HG03469 (cell line): ENCODE measurements at regions not wholly inside any gene's neighbourhood (a gene's known extent, or its start where the extent isn't known, plus 50 kb on each side); places are given as distances from the start of the nearest gene placed in this dataset.
A peak's percentile ranks its signal among the peaks of the same experiment; 100 is the strongest.

Experiments
- ATAC-seq: cut with Tn5 transposase; IDR thresholded peaks from one replicate; pipeline ENCODE4 v1.9.1; 2021; ENCODE audit warnings: mild to moderate bottlenecking, moderate library complexity, moderate number of reproducible peaks; ENCODE audit not compliant: unreplicated experiment

DNA sequence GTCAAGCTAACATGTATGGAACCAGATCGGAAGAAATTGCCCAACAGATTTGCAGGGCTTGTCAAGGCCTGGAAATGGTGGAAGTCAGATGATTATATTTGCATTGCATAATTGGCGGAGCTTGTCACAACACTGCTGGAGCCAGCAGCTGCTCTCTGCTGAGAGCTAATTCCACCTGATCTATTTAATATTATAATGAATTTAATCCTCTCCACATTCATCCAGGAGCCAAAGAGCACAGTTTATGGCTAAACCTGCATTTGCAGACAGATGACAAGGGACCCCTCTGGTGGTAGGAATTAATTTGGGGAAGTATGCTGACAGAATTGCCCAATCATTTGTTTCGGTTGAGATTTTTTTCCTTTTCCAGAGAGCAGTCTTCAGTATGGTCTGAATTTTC, 730.2 kb downstream of the TUSC7 start:
- no peak for ATAC-seq

DNA sequence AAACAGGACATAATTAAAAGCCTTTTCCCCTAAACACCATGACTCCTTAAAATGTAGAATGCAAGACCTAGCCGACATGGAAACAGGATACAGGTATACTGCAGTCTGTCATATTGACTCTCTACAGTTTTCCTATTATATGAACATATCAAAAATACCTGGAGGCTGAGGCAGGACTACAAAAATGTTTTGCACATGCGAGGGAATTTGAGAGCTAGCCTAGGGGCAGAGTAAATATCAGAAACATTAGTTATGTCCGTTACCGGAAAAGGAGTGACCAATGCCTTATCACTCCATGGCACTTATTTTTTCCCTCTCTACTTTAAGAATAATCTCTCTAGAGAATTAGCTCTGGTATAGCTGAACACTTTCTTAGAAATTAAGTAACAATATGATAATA, 732.3 kb downstream of the TUSC7 start:
- ATAC-seq = no peak

DNA sequence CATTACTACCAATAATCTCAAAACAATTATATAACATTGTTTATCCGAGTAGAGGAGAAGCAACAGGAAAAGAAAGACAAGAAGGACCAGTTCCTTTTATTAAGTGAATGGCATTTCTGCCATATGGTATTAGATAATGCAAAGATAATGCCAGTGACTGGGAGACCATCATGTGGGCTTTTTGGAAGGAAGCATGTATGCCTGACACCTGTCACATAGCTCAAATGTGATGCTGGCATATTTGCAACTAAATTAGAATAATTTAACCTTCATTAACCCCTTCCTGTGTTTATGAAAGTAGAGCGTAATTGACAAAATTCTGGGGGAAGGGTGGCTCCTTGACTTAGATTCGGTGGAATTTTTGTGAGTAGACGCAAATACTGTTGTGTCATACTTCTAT, 733.0 kb downstream of the TUSC7 start:
- no peak for ATAC-seq

DNA sequence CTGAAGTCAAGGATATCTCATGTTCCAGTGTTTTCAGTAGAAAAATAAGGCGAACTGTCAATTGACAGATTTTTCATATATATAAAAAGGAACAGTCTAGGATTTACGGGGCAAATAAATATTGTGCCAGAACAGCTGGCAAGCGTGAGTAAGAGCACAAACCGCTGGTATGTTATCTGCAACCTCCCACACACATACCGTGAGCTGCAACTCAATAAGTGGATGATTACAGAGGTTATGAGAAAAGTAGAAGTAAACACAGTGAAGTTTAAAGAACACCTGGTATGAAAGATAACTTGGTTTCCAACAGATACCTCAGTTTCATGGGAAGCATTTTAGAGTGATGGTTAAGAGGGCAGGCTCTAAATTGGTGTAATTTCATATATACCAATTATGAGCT, 733.4 kb downstream of the TUSC7 start:
- ATAC-seq = no peak

DNA sequence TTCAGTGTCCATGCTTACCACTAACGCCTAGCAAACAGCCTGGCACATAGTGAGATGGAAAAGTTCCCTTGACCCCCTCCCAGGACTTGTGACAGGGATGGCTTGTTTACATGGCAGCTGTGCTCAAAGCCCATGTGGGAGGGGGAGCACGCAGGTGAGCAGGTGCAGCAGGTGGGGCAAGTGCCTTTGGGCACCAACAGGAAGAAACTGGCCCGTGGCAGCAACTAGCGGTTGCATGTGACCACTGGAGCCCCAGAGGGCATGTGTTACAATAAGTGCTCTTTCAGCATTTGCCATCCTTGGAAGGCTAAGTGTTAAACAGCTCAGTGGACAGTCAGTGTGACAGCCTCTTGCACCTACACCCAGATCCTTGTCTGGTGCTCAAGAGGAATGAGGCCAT, 734.6 kb downstream of the TUSC7 start:
- no peak for ATAC-seq

DNA sequence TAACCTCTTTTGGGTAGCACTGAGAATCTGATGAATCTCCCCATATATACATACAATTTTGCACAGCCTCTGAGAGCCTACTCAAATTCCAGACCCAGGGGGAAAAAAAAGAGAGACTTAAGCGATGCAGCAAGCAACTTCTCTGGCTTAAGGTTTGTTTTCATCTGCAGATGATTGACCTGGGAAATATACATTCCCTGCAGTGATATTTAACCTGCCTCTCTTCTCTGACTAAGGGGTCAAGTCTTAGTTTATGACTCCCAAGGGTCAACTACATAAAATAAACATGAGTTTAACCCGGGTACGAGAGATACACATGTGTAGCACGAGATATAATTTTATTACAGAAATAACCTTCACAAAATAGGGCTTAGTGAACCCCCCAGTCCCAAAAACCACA, 737.8 kb downstream of the TUSC7 start:
- no peak for ATAC-seq

DNA sequence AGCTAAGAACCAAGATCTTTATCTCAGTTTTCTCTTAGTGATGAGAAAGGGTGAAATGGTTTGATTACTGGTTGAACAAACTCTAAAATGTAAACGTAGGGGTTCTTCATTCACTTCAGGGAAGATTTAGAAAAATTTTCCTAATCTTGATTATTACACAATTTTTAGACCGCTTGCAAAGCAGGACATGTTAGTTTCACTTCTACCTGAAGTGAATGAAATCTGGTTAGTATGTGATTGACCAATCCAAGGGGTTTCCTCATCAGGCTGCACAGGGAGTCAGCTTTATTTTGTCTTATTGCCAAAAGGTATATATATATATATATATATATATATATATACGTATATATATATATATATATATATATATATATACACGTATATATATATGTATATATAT, 740.4 kb downstream of the TUSC7 start:
- ATAC-seq = no peak

DNA sequence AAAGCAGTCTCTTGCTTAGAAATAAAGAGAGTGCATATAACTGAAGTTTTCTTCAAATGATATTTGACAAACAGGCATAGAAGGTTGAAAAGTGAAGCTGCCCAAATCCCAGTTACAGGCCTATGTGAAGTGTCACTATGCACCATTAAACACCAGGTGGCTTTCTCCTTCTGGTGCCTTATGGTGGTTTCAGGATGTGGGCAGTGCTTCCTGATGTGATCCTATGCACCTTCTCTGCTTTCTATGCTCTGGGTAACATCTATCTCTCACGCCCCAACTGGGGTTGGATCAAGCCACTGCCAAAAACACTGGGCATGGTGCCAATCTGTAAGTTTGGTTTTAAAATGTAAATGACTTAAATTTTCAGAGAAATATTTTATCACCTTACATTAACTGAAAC, 744.7 kb downstream of the TUSC7 start:
- no peak for ATAC-seq

DNA sequence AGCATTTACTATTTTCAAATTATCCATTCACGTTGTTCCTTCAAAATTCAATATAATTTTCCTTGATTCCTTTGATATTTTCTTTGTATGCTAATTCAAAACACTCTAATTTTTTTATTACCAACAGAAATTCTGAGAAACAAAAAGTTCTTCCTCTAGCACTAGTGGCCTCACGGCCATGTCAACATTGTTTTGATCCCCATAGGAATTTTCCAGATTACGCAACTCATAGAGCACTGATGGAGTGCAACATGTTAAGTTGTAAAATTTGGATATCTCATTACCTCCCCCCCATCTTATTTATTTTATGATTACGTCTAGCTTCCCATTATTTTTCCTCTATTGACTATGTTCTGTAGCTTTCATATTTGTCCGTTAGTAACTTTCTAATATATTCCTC, 745.3 kb downstream of the TUSC7 start:
- ATAC-seq = no peak

DNA sequence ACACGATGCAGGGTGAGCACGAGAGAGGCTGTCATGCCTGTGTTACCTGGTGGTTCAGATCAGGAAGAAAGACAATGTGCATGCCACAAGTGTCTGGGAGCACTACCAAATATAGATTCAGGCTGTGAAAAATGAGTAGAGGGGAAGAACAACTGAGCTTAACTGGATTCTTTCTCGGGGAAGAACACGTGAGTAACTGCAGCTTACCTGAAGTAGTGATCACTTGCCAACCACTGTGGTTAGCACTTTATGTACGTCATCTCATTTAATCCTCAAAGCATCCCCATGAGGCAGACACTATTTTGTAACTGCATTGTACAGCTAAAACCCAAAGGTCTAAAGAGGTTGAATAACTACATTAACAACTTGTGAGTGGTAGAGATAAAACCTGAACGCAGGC, 746.2 kb downstream of the TUSC7 start:
- no peak for ATAC-seq

DNA sequence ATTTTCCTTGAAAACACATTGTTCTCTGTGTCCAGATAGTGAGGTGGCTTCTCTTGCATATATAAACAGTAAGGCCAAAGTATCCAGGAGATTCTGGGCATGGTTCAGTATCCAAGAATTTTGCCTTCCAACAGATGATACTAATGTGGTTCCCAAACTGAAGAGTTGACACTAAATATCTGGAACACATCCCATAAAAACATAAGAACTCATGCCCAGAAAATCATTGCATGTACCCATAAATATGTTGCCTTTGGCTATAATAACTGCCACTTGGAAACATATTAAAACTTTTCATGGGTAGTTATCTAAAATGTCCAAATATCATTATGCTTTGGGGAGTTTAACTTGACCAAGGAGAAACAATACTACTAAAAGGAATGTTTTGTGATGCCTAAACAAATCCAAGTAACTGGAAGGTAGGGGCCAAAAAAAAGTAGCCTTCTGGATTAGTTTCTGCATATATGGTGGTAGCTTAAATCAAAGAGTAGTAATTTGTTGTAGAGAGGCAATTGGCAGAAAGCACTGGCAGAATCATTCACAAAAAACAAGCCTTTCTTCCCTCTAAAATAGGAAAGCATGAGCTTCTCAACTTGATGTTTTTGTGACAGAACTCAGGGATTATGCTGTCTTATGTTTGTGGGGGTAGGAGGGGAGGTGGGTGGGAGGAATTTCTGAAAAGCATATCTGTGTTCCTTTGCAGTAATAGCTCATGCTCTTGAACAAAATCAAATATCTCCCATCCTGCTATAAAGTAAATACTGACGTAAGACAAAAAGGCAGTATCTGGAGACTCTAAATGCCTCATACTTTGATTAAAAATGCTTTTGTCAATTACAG, 753.9 kb downstream of the TUSC7 start:
- no peak for ATAC-seq

DNA sequence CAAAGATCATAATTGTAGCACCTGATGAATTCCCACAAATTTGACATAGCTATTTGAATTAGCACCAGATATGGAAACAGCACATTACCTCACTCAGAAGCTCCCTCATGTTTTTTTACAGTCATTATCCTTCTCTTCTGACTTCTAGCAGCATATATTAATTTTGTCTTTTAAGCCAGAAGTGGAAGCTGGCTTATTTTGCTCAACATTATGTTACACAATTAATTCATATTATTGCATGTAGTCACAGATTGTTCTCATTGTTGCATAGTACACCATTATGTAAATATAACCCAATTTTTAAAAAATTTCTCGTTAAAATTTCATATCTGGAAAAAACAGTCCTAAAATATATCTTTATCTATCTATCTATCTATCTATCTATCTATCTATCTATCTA, 762.3 kb downstream of the TUSC7 start:
- no peak for ATAC-seq

DNA sequence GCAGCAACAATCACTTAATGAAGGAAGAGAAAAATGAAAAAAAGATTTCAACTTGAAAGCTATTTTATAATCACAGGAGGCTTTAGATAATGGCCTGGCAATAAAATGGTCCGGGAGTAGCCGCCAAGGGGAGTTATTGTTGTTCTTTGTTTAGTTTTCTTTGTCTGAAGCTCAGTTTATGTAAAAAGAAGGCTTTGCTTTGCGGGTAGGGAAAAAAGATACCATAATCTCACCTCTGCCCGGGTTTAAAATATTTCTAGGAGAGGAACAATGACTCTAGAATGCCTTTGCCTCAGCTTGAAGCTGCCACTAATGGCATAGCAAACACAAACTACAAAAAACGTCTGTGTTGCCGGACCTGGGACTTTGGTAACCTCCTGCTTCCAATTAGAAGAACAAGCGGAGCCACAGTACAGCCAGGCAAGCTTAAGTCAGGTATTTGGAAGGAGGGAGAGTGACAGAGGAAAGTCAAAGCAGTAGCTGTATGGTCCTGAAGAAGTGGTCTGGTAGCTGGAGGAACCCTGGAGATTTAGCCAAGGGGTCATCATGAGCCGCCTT, 764.5 kb downstream of the TUSC7 start:
- no peak for ATAC-seq

DNA sequence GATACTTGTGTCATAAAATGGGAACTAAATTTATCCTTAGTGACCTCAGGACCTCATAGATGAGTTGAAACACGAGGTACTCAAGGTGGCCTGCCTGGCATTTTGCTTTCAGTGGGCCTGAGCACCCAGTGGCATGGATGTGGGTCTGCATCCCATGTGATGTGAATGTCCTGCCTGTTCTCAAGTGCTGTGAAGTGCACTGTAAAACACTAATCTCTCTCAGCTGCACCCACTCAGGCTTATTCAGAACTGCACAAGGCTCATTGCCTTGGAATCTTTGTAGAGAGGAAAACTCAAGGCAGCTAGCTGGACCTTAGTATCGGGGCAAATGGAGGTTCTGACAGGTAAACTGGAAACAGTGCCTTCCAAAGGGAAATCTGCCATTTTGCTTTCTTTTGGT, 767.0 kb downstream of the TUSC7 start:
- no peak for ATAC-seq

DNA sequence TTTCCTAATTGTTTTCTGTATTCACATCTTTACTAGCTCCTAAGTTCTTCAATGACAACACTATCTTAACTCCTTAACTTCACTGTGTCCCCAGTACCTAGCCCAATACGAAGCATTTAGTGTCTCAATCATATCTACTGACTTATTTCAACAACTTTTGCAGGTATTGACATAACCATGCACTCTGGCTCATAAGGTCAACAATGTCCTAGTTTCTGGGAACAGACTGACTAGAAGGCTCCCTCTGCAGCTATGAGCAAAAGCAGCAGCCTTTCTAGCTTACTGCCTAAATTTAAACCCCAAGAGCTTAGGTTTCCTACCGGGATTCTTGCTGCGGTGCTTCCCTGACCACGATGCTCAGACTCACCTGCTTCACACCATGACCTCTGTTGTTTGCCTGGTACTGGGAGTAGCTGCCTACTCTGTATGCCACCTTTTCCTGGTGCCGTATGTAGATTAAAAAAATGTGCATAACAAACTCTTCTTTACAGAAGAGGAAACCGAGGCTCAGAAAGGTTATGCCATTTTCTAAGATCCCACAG, 767.7 kb downstream of the TUSC7 start:
- no peak for ATAC-seq

DNA sequence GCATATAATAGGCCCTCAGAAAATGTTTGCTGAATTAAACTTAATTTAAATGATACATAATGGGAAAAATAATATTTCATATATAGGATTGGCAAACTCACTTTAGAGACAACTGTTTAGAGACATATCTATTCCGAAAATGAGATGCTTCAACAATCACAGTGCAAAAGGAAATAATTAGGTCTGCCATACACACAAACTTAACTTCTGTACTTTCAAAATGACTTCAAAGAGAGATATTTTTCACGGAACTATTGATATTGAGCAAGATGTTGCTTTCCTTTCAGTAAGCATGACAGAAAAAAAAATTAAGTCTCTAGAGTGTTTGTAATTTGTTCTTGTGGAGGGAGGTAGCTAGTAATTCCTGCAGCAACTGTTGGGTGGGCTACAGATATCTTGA, 769.5 kb downstream of the TUSC7 start:
- peak; percentile 55 for ATAC-seq

DNA sequence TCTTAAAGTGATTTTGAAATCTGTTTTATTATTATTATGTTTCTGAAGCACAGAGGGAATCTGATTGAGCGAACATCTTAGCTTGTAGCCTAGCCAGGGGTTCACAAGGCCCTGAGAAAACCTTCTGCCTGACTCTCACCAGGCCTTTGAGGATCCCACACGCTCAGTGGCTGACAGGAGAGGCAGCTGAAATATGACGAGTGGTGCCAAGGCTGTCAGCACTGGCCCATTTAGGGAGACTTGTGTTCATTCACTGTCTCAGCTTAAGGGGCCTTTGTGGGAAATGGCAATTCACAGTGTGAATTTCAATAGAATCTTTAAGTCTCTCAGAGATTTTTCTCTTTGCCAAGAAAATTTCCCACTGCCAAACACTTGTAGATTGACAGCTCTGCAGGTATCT, 770.9 kb downstream of the TUSC7 start:
- ATAC-seq = no peak

DNA sequence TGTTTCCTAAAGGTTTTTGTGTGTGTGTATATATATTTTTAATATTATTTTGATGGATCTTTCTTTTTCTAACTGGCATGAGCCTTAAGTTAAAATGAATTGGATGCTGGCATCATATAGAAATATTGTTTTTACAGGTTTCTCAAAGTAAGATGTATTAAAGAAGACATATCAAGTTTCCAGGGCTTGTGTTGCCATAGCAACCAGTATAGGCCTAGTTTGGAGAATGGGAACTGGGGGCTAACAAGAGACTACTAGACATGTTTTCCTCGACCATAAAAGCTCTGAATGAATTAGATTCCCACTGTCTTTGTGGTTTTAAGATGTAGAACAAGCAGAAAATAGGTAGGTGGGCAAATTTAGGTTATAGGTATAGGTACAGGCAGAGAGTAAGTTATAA, 771.4 kb downstream of the TUSC7 start:
- ATAC-seq = no peak

DNA sequence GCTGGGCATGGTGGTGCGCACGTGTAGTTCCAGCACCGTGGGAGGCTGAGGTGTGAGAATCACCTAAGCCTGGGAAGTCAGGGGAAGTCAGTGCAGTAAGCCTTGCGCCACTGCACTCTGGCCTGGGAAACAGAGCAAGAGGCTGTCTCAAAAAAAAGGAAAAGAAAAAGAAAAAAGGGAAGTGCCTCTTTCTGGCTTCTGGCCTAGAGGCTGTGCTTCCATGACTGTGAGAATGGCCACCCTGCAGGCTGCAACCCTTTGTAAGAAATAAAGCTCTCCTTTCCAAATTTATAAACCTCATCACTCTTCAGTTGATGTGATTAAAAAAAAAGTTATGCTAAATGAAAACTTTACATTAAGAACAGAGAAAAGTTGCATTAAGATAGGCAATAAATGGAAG, 774.3 kb downstream of the TUSC7 start:
- ATAC-seq = no peak

DNA sequence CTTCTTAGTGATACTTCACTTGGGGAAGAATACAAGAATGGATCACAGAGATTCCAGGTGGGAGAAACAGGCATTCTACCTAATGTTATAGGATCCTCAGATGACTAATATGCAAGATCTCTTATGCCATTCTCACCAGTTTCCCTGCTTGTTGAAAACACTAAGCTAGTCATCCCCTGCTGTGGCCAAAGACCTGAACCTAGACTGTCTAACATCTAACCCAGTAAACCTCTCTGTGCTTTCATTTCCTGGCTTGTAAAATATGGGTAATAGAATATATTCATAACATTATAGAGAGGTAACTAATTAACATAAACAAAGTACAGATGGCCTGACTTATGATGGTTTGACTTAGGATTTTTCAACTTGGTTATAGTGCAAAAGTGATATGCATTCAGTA, 776.3 kb downstream of the TUSC7 start:
- ATAC-seq = no peak

DNA sequence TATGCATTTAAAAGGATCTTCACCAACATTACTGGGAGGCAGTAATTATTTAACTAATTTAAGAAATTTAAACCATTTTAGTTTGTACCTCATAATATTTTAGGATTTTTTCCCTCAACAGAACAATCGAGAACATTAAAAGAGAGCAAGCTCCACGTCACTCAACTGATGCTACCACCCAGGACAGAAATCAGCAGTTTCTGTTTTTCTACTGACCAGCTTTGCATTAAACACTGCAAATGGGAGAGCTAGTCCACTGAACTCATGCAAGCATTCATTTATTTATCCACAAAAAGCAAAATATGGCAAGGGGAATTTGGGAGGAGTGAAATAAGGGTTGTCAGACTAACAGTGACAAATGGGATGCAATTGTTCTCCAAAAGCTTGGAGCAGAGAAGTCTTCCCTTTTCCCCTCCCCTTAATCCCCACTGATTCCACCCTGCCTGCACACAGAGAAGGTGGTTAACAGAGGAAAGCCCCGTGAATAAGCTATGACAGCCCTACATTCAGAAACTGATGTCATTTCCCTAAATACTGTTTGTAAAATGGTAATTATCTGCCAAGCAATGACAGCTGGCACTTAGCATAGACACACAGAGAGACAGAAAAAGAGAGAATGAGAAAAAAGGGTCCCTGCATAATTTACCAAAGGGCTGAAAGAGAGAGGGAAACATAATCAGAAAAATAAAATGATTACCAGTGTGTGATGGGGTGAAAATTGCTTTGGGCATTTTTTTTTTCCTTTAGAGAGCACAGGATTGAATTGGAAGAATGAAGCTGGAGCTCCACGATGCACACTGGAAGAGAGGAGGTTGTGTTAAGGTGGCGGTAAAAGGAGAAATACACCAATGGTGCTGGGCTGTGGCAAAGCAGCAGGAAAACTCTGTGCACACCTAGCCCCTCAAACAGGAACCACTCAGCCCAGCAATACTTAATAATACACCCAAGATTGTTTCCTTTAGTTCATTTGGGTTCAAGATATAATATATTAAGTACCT, 777.4 kb downstream of the TUSC7 start:
- ATAC-seq = no peak
